GM19240 (cell line): ENCODE measurements at regions not wholly inside any gene's neighbourhood (a gene's known extent, or its start where the extent isn't known, plus 50 kb on each side); places are given as distances from the start of the nearest gene placed in this dataset.
"Not testable (repeated sequence)": the region's sequence is repeated elsewhere in the genome, so short reads cannot be mapped to it uniquely, and the experiment has no call there.

Source experiments
- DNase-seq: peaks from one replicate; pipeline ENCODE4 v3.0.0; 2011; ENCODE audit warnings: low spot score; ENCODE audit not compliant: insufficient read length

- no peak for DNase-seq
These were observed 398.0 kb downstream of the MAGEB5 start for GRCh38 chrX:26613956-26614355.

DNA sequence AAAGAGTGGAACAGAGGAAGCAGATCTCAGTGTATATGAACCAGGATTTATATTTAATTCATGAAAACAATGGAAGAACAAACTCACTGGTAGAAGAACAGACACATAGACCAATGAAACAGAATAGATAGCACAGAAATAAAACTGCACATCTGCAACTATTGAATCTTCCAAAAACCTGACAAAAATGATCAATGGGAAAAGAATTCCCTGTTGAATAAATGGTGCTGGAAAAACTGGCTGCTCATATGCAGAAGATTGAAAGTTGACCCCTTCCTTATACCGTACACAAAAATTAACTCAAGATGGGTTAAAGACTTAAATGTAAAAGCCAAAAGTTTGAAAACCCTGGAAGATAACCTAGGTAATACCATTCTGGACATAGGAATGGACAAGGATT is 391.0 kb downstream of the MAGEB5 start:
- no peak for DNase-seq

DNA sequence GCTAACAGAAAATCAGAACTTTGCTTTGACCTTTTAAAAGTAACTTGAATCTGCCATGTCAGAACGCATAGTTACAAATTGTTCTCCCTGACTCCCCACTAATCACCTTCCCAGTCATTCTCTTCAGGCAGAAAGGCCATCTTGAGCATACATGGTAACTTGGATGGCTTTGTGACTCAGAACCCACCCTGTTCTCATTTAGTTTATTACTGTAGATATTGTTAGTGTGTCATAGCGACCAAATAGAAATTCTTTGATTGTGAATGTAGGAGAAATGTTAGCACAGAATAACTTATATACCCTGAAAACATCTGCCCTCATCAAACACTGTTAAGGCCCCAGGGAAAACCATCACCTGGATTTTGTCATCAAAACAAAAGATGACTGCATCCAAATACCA is 382.0 kb downstream of the MAGEB5 start:
- no peak for DNase-seq

DNA sequence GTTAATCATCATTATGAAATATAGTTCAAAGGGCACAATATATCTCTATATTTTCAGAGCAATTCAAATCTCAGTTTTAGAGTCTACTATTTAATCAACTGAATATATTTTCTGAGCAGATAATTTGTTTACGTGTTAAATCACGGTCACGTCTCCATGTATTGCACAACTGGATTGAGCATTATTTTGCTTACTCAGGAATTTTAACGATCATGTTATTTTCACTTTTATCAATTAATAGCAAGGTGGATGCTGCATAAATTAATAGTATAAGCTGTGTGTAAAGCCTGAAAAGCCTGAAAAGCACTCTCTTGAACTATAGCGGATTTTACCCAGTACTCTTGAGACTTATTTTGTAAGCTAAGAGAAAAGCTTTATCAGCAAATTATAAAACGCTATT is 374.9 kb downstream of the MAGEB5 start:
- no peak for DNase-seq

DNA sequence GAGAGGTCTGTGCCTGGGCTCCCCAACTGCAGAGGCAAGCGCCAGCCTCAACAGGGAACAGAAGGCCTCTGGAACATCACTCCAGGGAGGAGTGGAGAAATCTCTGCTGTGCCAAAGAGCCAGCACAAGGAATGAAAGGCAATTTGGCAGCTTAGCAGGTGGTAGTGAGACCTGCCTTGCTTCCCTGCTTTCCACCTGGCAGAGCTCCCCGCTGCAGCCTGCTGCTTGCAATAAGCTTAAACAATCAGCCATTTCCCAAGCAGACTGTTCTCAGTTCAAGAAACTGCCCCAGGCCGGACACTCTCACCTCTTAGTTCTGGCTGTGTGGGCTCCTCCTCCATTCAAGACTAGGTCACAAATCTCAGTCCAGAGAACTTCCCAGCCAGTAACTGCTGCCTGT is 370.6 kb downstream of the MAGEB5 start:
- no peak for DNase-seq

GRCh38 chrX:26581091-26581490 is 365.1 kb downstream of the MAGEB5 start:
- no peak for DNase-seq

DNA sequence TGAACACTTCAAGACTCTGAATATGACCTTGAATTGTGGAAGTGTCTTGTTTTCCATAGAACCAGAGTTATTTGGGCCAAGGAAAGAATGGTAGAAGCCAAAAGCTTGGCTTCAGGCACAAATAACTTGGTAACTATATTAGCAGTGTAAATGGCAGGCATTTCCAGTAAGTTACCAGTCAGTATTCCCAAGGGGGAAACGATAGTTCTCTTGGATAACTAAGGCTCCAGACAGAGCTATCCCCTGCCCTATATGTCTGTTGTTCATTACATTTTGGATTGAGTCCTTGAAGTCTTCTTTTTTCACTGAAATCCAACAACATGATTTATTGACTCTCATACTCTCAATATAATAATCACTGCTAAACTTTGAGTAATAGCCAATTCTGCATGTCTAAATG is 364.1 kb downstream of the MAGEB5 start:
- DNase-seq: no peak

GRCh38 chrX:26574234-26574633 is 358.3 kb downstream of the MAGEB5 start:
- DNase-seq: no peak

DNA sequence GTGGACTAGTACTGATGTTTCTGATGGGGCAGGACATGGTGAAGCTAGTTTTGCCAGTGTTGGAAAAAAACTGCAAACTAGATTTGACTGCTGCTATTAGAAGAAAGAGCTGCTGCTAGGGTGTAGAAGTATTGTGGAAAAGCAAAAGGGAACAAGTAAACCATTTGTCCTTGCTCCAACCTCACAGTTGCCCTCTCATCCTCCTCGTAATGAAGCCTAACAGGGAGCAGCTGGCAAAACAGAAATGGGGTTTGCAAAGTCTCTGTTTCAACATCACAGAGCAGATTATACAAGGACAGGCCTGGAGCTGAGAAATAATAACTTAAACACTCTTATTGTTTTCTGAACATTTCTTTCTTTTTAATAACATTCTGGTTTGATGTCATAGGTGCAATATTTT is 346.2 kb downstream of the MAGEB5 start:
- DNase-seq: no peak

- DNase-seq: no peak
These were observed 343.9 kb downstream of the MAGEB5 start for GRCh38 chrX:26559855-26560254.

DNA sequence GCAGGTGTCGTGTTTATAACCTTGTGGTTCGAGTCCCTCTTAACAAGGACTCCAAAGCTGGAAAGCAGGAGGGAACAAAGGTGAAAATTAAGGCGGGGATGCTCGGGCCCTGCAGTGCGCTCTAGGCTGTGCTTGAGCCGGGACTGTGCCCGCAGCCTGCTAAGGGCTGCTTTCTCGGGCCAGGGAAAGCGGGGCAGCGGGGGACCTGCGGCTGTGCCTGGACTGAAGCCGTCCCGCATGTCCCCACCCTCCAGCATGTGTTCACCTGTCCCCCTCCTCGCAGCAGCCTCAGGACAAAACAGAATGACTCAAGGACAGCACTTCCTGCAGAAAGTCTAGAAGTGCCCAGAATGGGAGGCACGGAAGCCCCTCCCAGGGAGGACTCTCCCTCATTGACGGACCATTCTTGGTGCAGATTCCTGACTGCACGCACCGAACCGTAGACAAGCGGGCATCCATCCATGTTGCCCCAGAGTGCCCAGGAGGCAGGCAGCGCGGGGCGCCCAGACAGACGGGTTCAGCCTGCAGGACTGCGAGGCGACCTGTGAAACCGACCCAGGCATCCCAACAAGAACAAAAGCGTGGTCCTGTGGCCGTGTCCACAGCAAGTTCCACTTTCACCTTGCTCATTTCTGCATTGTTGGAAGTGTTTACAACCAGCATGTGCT is 342.9 kb downstream of the MAGEB5 start:
- DNase-seq: no peak

DNA sequence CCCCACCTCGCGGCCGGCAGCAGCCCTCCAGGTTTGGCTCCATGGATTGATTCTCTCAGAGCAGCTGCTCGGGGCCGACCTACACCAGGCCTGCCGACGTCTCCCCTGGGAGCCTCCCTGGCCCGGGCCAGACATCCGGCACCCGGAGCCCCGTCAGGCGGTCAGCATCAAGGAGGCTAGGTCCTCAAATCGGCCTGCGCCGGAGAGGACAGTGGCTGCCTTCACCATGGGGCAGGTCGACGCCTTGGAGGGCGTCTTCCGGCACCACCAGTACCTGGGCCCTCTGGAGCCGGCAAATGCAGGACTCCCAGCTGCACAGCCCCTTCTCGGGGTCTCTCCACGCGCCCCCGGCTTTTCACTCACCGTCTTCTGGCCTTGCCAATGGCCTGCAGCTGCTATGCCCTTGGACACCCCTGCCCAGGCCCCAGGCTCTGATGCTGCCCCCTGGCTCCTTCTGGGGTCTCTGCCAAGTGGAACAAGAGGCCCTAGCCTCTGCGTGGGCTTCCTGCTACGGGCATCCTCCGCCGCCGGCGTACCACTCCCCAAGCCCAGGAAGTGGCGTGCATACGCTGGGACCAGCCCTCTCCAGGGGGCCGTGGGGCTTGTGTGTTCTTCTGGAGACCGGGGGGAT is 341.8 kb downstream of the MAGEB5 start:
- no peak for DNase-seq

DNA sequence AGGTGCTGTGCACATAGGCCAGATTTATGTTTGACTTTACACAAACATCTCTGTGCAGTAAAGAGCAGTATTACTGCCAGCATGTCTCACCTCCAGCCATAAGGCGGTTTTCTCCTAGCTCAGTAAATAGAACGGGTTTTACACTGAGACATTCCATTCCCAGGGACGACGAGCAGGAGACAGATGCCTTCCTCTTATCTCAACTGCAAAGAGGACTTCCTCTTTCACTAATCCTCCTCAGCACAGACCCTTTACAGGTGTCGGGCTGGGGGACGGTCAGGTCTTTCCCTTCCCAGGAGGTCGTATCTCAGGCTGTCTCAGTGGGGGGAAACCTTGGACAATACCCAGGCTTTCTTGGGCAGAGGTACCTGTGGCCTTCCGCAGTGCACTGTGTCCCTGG is 309.8 kb downstream of the MAGEB5 start:
- DNase-seq: not testable (repeated sequence)

DNA sequence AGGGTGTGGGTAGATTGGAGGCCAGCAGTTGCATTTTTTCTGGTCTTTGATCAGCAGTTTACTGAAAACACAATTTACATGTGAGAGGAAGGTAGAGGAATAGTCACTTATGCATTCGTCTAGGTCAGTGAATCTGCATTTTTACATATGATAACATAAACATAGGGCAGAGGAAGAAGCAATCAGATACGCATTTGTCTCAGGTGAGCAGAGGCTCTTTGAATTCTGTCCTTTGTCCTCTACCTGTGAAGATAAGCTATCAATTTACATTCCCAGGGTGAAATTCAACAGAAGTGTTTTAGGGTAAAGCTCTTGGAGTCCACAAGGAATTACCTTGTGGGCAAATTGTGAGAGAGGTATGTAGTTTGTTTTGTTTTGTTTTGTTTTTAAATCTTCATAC is 306.5 kb downstream of the MAGEB5 start:
- no peak for DNase-seq

DNA sequence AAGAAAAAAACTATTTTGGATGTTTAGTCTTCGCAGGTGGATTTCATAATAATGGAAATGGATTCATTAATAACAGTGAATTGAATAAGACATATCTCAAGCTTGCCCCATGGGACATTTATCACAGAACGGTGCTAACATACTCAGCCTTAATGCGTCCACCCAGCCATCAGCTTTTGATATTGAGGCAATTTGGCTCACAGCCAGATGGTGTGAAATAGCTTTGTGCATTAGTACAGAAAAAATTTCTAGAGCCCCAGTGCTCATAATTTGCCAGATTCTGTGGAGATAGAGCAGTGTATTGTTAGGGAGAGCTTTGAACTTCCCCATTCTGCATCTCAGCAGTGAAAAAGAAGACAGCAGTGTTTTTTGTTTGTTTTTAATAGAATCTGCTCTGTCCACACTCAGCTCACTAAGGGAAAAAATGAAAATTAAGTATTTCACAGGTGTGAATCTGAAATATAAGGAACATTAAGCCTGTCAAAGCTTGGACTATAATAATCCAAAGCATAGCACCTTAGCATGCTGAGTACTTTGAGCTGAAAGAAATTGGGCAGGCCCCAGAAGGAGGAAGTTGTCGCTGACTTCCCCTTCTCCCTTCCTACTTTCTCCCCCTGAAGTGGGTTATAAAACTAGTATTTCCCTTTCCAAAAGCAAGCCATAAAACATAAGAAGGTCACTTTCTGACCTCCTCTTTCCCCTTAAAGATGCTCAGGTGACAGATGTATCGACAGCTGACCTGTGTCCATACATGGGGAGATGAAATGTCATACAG is 295.8 kb downstream of the MAGEB5 start:
- DNase-seq: no peak

DNA sequence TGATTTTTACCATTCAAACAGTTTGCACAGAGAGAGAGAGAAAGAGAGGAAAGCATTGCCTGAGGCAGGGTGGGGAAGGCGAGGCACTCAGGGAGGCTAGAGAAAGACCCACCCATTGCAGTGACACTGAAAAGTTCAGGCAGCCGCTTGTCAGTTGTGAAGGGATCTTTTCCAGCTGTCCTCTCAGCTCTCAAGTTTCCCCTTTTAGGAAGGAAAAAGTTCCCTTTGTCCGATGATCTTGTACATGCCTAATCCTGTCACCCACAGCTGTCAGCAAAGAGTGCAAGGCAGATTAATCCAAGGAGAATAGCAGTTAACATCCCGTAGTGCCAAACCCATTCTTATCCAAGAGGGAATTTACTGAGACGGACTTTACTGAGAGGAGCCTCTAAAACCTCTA is 255.0 kb downstream of the MAGEB5 start:
- no peak for DNase-seq

DNA sequence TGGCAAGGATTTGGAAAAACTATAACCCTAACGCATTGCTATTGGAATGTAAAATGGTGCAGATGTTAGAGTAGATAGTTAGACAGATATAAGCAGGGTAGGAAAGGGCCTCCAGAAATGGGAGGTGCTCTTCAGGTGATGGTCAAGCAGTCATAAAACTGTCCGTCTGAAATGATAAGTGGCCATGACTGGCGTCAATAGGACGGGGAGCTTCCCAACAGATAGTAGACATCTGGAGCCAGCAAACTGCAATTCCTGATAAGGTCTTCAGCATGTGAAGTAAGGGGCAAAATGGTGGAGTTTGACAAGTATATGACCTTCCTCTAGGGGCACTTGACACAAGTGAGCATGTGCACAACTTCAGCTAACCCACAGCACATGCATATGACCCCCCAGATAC is 250.4 kb downstream of the MAGEB5 start:
- DNase-seq: no peak

- DNase-seq: no peak
These were observed 229.3 kb downstream of the MAGEB5 start for GRCh38 chrX:26445288-26445687.

DNA sequence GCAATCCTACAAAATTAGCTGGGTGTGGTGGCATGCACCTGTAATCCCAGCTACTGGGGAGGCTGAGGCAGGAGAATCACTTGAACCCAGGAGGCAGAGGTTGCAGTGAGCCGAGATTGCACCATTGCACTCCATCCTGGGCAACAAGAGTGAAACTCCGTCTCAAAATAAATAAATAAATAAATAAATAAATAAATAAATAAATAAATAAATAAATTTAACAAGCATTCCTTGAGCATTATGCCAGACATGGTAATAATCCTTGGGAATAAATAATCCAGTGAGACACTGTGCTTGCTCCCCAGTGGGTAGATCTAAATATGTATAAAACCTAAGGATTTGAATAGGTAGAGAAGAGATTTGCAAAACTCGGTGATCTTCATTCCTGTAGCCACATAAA is 228.4 kb downstream of the MAGEB5 start:
- not testable (repeated sequence) for DNase-seq

GRCh38 chrX:26442340-26442739 is 226.4 kb downstream of the MAGEB5 start:
- DNase-seq: no peak

- no peak for DNase-seq
These were observed 198.6 kb downstream of the MAGEB5 start for GRCh38 chrX:26414534-26414933.

DNA sequence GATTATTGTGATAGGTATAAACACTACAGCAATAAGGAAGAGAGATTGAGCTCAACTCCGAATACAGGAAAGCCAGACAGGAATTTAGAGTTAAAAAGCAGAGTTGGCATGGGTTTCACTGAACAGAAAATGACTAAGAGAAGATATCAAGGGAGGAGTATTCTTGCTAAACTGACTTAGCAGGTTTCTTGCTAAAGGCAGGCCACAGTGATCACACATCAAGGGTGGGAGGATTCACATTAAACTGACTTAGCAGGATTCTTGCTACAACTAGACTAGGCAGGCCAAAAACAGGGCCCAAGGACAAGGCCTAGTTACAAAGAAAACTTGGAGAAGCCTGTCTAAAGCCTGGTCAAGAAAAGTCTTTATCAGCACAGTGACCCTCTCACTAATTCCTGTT is 195.1 kb downstream of the MAGEB5 start:
- no peak for DNase-seq

GRCh38 chrX:26409636-26410035 is 193.7 kb downstream of the MAGEB5 start:
- DNase-seq: no peak
